Stomach (tissue), 4 donors: ENCODE measurements at regions not wholly inside any gene's neighbourhood (a gene's known extent, or its start where the extent isn't known, plus 50 kb on each side); places are given as distances from the start of the nearest gene placed in this dataset.

Source experiments
- EP300 ChIP-seq: sonication (generic); formaldehyde crosslinking; IDR thresholded peaks from one replicate; pipeline ENCODE4 v1.6.1; 2017; ENCODE audit warnings: antibody characterized with exemption
- POLR2A ChIP-seq, 4 donors: fragments of 450-650 bp; IDR thresholded peaks; one replicate each; pipeline ENCODE4 v1.6.1; 2016; ENCODE audit warnings: antibody characterized with exemption in 4 of 4, control low read depth in 2 of 4, mild to moderate bottlenecking in 1 of 4, moderate library complexity in 1 of 4
- POLR2AphosphoS5 ChIP-seq, 3 donors: sonication (generic); formaldehyde crosslinking; IDR thresholded peaks; one replicate each; pipeline ENCODE4 v1.6.1; 2016; ENCODE audit warnings: antibody characterized with exemption in 3 of 3
- TF ChIP-seq, protein P1 (sequence below), 7 experiments: fragments of 450-650 bp in 4 of 7; fragments of 200-600 bp in 3 of 7; sonication (generic) in 3 of 7; IDR thresholded peaks; one replicate each; pipeline ENCODE4 v1.5.1; 2016 to 2019; ENCODE audit warnings: antibody characterized with exemption in 7 of 7, control low read depth in 2 of 7, mild to moderate bottlenecking in 1 of 7

DNA sequence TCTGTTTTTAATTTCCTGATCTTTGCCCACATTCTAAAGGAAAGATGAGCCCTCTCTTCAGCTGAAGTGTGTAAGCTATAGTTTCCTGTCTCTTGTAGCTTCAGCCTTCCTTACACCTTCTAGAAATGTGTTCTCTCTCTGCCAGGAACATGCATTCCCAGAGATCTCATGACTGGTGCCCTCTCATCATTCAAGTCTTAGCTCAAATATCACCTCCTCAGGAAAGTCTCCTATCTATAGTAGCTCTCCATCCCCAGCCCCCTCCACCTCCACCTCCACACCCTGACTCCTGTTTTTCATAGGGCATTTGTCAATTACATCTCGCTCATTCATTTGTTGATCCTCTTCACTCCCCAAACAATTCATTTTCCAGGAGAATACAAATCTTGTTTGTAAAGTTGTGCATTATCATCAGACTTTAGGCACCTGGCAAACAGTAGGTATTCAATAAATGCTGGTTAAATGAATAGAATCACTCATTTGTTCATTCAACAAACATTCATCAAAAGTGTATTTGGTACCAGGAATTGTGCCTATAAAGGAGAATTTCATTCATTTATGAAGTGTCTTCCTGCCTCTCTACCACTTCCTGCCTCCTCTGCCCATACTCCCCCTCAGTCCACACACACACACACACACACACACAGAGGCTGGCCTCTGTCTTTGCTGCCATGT, 160.3 kb downstream of the BBOX1 start:
- TF ChIP-seq, protein P1, sequence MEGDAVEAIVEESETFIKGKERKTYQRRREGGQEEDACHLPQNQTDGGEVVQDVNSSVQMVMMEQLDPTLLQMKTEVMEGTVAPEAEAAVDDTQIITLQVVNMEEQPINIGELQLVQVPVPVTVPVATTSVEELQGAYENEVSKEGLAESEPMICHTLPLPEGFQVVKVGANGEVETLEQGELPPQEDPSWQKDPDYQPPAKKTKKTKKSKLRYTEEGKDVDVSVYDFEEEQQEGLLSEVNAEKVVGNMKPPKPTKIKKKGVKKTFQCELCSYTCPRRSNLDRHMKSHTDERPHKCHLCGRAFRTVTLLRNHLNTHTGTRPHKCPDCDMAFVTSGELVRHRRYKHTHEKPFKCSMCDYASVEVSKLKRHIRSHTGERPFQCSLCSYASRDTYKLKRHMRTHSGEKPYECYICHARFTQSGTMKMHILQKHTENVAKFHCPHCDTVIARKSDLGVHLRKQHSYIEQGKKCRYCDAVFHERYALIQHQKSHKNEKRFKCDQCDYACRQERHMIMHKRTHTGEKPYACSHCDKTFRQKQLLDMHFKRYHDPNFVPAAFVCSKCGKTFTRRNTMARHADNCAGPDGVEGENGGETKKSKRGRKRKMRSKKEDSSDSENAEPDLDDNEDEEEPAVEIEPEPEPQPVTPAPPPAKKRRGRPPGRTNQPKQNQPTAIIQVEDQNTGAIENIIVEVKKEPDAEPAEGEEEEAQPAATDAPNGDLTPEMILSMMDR (IDR thresholded peaks at IDR 0.05) = no peak
- TF ChIP-seq POLR2AphosphoS5 (IDR thresholded peaks at IDR 0.05) (no peak), POLR2A (IDR thresholded peaks at IDR 0.05) (no peak), EP300 (no peak)
